ENCODE measurements at regions not wholly inside any gene's neighbourhood (a gene's known extent, or its start where the extent isn't known, plus 50 kb on each side); places are given as distances from the start of the nearest gene placed in this dataset.

GRCh38 chr12:61251076-61251475 is 1009.1 kb upstream of the USP15 start:
- TF ChIP-seq EZH2phosphoT487 (IDR thresholded peaks at IDR 0.05; ENCODE audit: low read depth, severe bottlenecking, unreplicated experiment) (no peak), CTCF (IDR thresholded peaks at IDR 0.05; ENCODE audit: poor library complexity) (no peak), EZH2 (IDR thresholded peaks at IDR 0.05; ENCODE audit: borderline replicate concordance) (no peak)

All from hepatocyte (in vitro differentiated cells).